ENCODE measurements at regions not wholly inside any gene's neighbourhood (a gene's known extent, or its start where the extent isn't known, plus 50 kb on each side); places are given as distances from the start of the nearest gene placed in this dataset.
"Not testable (repeated sequence)": the region's sequence is repeated elsewhere in the genome, so short reads cannot be mapped to it uniquely, and the experiment has no call there.

GRCh38 chr15:70374096-70374495, 276.4 kb upstream of the TLE3 start:
- ATAC-seq (ENCODE audit: low read depth), result no peak
- no peak for DNase-seq (ENCODE audit: low spot score in 2 of 2)
- Mint-ChIP-seq H3K27me3 (peaks cover 6% of the 10 kb centered on the region), H3K4me1 (peaks cover 12% of the 10 kb centered on the region), H3K36me3 (no peaks in the 10 kb centered on the region), H3K27ac (no peak overlapping the region), H3K4me3 (no peak overlapping the region), H3K9me3 (no peaks in the 10 kb centered on the region)

GRCh38 chr15:70373439-70373838, 275.7 kb upstream of the TLE3 start:
- not testable (repeated sequence) for ATAC-seq (ENCODE audit: low read depth); H3K27me3 Mint-ChIP-seq; H3K36me3 Mint-ChIP-seq; H3K9me3 Mint-ChIP-seq; H3K27ac Mint-ChIP-seq; H3K4me3 Mint-ChIP-seq; DNase-seq (ENCODE audit: low spot score in 2 of 2)
- peaks cover 12% of the 10 kb centered on the region for H3K4me1 Mint-ChIP-seq

- not testable (repeated sequence) for H3K36me3 Mint-ChIP-seq; H3K9me3 Mint-ChIP-seq; ATAC-seq (ENCODE audit: low read depth); H3K27ac Mint-ChIP-seq; DNase-seq (ENCODE audit: low spot score in 2 of 2); H3K4me3 Mint-ChIP-seq; H3K27me3 Mint-ChIP-seq
- H3K4me1 Mint-ChIP-seq, result peaks cover 10% of the 10 kb centered on the region
Measured at GRCh38 chr15:70367913-70368705, 270.4 kb upstream of the TLE3 start.

- H3K9me3 Mint-ChIP-seq; H3K27ac Mint-ChIP-seq; H3K4me3 Mint-ChIP-seq; ATAC-seq (ENCODE audit: low read depth); DNase-seq (ENCODE audit: low spot score in 2 of 2); H3K36me3 Mint-ChIP-seq; H3K27me3 Mint-ChIP-seq; H3K4me1 Mint-ChIP-seq: not testable (repeated sequence)
Measured at GRCh38 chr15:70364023-70364422, 266.3 kb upstream of the TLE3 start.

- Mint-ChIP-seq H3K4me1 (peaks cover 7% of the 10 kb centered on the region), H3K9me3 (no peaks in the 10 kb centered on the region), H3K27ac (peak overlapping the region; percentile 62), H3K27me3 (no peaks in the 10 kb centered on the region), H3K36me3 (no peaks in the 10 kb centered on the region), H3K4me3 (no peak overlapping the region)
- ATAC-seq (ENCODE audit: low read depth) (no peak), DNase-seq (ENCODE audit: low spot score in 2 of 2) (no peak)
Measured at GRCh38 chr15:70362886-70363285, 265.2 kb upstream of the TLE3 start.

GRCh38 chr15:70362350-70362749, 264.6 kb upstream of the TLE3 start:
- Mint-ChIP-seq H3K4me1 (peaks cover 7% of the 10 kb centered on the region), H3K27me3 (no peaks in the 10 kb centered on the region), H3K4me3 (no peak overlapping the region), H3K36me3 (no peaks in the 10 kb centered on the region), H3K27ac (peak overlapping the region; percentile 62), H3K9me3 (no peaks in the 10 kb centered on the region)
- ATAC-seq (ENCODE audit: low read depth) (no peak), DNase-seq (ENCODE audit: low spot score in 2 of 2) (no peak)

GRCh38 chr15:70361891-70362290, 264.2 kb upstream of the TLE3 start:
- Mint-ChIP-seq H3K27me3 (no peaks in the 10 kb centered on the region), H3K36me3 (no peaks in the 10 kb centered on the region), H3K4me1 (peaks cover 7% of the 10 kb centered on the region), H3K9me3 (no peaks in the 10 kb centered on the region), H3K4me3 (no peak overlapping the region), H3K27ac (no peak overlapping the region)
- ATAC-seq (ENCODE audit: low read depth), result no peak
- DNase-seq (ENCODE audit: low spot score in 2 of 2), result no peak

- no peak for ATAC-seq (ENCODE audit: low read depth)
- Mint-ChIP-seq H3K4me3 (no peak overlapping the region), H3K9me3 (no peaks in the 10 kb centered on the region), H3K36me3 (no peaks in the 10 kb centered on the region), H3K4me1 (peaks cover 7% of the 10 kb centered on the region), H3K27ac (no peak overlapping the region), H3K27me3 (no peaks in the 10 kb centered on the region)
- DNase-seq (ENCODE audit: low spot score in 2 of 2), result no peak
Measured at GRCh38 chr15:70361106-70361505, 263.4 kb upstream of the TLE3 start.

GRCh38 chr15:70358871-70359647, 261.3 kb upstream of the TLE3 start:
- no peak overlapping the region for H3K27ac Mint-ChIP-seq
- no peaks in the 10 kb centered on the region for H3K9me3 Mint-ChIP-seq
- no peak for DNase-seq (ENCODE audit: low spot score in 2 of 2)
- no peak for ATAC-seq (ENCODE audit: low read depth)
- H3K4me3 Mint-ChIP-seq, result no peak overlapping the region
- peaks cover 9% of the 10 kb centered on the region for H3K4me1 Mint-ChIP-seq
- H3K36me3 Mint-ChIP-seq, result no peaks in the 10 kb centered on the region
- H3K27me3 Mint-ChIP-seq, result peaks cover 3% of the 10 kb centered on the region

GRCh38 chr15:70358011-70358819, 260.5 kb upstream of the TLE3 start:
- H3K36me3 Mint-ChIP-seq, result no peaks in the 10 kb centered on the region
- no peak overlapping the region for H3K27ac Mint-ChIP-seq

GRCh38 chr15:70357453-70357852, 259.7 kb upstream of the TLE3 start:
- Mint-ChIP-seq H3K4me1 (peaks cover 4% of the 10 kb centered on the region), H3K36me3 (no peaks in the 10 kb centered on the region), H3K9me3 (no peaks in the 10 kb centered on the region), H3K27me3 (peaks cover 3% of the 10 kb centered on the region), H3K4me3 (no peak overlapping the region), H3K27ac (no peak overlapping the region)
- no peak for ATAC-seq (ENCODE audit: low read depth)
- no peak for DNase-seq (ENCODE audit: low spot score in 2 of 2)

More at GRCh38 chr15:70358011-70358819, 260.5 kb upstream of the TLE3 start:
- Mint-ChIP-seq H3K4me1 (peaks cover 6% of the 10 kb centered on the region), H3K9me3 (no peaks in the 10 kb centered on the region), H3K4me3 (no peak overlapping the region), H3K27me3 (peaks cover 3% of the 10 kb centered on the region)
- no peak for DNase-seq (ENCODE audit: low spot score in 2 of 2)
- no peak for ATAC-seq (ENCODE audit: low read depth)

GRCh38 chr15:70356919-70357318, 259.2 kb upstream of the TLE3 start:
- H3K27me3 Mint-ChIP-seq, result peaks cover 3% of the 10 kb centered on the region
- DNase-seq (ENCODE audit: low spot score in 2 of 2) (no peak), ATAC-seq (ENCODE audit: low read depth) (no peak)
- peaks cover 4% of the 10 kb centered on the region for H3K4me1 Mint-ChIP-seq
- H3K27ac Mint-ChIP-seq, result no peak overlapping the region
- H3K9me3 Mint-ChIP-seq, result no peaks in the 10 kb centered on the region
- H3K4me3 Mint-ChIP-seq, result no peak overlapping the region
- H3K36me3 Mint-ChIP-seq, result no peaks in the 10 kb centered on the region

GRCh38 chr15:70356062-70356860, 258.5 kb upstream of the TLE3 start:
- H3K4me1 Mint-ChIP-seq, result peaks cover 4% of the 10 kb centered on the region
- no peaks in the 10 kb centered on the region for H3K9me3 Mint-ChIP-seq
- H3K4me3 Mint-ChIP-seq, result no peak overlapping the region
- DNase-seq (ENCODE audit: low spot score in 2 of 2), result no peak
- no peak for ATAC-seq (ENCODE audit: low read depth)
- H3K36me3 Mint-ChIP-seq, result no peaks in the 10 kb centered on the region
- no peak overlapping the region for H3K27ac Mint-ChIP-seq
- H3K27me3 Mint-ChIP-seq, result peaks cover 3% of the 10 kb centered on the region
